H1 (cell line): ENCODE measurements at regions not wholly inside any gene's neighbourhood (a gene's known extent, or its start where the extent isn't known, plus 50 kb on each side); places are given as distances from the start of the nearest gene placed in this dataset.

ENCODE experiments used
- CTCF ChIP-seq, 3 experiments: IDR thresholded peaks; 1 replicate in 2 of 3; 2 replicates in 1 of 3; pipeline versions ENCODE4 v1.5.1 to v1.6.1; 2011; ENCODE audit warnings: low read length in 3 of 3, mild to moderate bottlenecking in 3 of 3, inconsistent platforms in 2 of 3, low read depth in 1 of 3, moderate library complexity in 1 of 3; ENCODE audit not compliant: insufficient read depth in 1 of 3; ENCODE audit errors: control extremely low read depth in 1 of 3
- POLR2A ChIP-seq, 2 experiments: IDR thresholded peaks; 1 replicate in 1 of 2; 2 replicates in 1 of 2; pipeline ENCODE4 v1.6.1; 2011; ENCODE audit warnings: low read depth in 2 of 2, low read length in 2 of 2, mild to moderate bottlenecking in 2 of 2; ENCODE audit errors: control extremely low read depth in 1 of 2
- SUZ12 ChIP-seq: fragments of 200-600 bp; sonication (generic); IDR thresholded peaks from 2 replicates; pipeline ENCODE4 v1.6.1; 2012; ENCODE audit warnings: mild to moderate bottlenecking, inconsistent platforms, low read length, moderate library complexity, mixed read lengths

- no peak for TF ChIP-seq POLR2A (IDR thresholded peaks at IDR 0.05; ENCODE audit: control extremely low read depth in 1 of 2, low read depth in 2 of 2, low read length in 2 of 2)
- TF ChIP-seq CTCF (IDR thresholded peaks at IDR 0.05; ENCODE audit: control extremely low read depth in 1 of 3, insufficient read depth in 1 of 3, low read depth in 1 of 3, low read length in 3 of 3), result no peak
- TF ChIP-seq SUZ12, result no peak
These were observed 365.9 kb downstream of the NFIB start for GRCh38 chr9:13948037-13948436.
